ENCODE measurements at regions not wholly inside any gene's neighbourhood (a gene's known extent, or its start where the extent isn't known, plus 50 kb on each side); places are given as distances from the start of the nearest gene placed in this dataset.

DNA sequence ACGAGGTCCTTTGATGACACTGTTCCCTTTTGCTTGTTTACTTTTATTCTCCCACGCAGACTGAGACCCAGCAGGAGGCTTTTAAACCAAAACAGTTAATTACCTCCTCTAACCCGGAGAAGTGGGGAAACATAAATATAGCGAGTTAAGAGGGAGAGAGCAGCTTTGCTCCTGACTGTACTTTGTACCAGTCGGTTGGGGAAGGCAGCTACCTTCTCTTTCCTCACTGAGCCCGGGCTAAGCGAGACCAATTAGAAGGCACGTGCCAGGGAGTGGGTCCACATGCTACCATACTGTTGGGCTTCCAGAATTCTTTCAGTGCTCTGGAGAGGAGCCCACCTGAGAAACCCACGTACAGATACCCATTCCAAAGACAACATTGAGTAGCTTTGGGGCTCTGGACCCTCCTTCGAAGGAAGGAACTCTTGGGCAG, 124.2 kb downstream of the ZIC5 start:
- Histone ChIP-seq H3K27ac (no peak overlapping the region), H3K4me3 (no peak overlapping the region)
- DNase-seq (ENCODE audit: low spot score): no peak
- TF ChIP-seq, protein P1, sequence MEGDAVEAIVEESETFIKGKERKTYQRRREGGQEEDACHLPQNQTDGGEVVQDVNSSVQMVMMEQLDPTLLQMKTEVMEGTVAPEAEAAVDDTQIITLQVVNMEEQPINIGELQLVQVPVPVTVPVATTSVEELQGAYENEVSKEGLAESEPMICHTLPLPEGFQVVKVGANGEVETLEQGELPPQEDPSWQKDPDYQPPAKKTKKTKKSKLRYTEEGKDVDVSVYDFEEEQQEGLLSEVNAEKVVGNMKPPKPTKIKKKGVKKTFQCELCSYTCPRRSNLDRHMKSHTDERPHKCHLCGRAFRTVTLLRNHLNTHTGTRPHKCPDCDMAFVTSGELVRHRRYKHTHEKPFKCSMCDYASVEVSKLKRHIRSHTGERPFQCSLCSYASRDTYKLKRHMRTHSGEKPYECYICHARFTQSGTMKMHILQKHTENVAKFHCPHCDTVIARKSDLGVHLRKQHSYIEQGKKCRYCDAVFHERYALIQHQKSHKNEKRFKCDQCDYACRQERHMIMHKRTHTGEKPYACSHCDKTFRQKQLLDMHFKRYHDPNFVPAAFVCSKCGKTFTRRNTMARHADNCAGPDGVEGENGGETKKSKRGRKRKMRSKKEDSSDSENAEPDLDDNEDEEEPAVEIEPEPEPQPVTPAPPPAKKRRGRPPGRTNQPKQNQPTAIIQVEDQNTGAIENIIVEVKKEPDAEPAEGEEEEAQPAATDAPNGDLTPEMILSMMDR (IDR thresholded peaks at IDR 0.05): no peak

DNA sequence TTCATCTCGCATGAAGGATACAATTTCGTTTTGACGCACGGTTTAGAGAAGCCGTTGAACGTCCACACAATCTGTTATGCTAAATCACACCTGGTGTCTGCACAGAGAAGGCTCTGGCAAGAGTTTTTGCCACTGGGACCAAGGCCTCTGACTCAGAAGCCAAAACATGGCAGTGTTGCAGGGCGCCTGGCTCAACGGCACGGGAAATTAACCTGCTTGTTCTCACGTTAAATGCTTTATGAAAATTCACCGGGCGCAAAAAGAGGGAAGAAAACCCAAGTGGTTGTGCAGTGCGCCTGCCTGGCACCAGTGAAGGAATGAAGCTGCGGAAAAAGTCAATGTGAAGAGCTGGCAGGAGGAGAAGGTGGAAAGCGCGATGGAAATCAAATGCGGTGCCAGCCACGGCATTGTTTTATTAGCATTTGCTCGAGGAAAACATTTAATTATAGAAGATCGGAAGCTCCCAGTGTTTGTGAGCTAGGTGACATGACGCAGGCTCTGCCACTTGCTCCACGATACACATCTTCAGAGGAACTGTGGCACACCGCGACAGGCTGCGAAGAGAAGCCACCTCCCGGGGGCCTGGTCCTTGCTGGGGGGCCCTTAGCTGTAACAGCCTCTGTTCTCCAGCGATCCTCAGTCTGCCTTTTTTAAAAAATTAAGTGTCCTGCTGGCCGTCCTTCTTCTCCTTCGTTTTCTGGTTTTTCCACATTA, 126.2 kb downstream of the ZIC5 start:
- no peak overlapping the region for H3K4me3 ChIP-seq
- H3K27ac ChIP-seq: no peak overlapping the region
- no peak for DNase-seq (ENCODE audit: low spot score)
- TF ChIP-seq, protein P1 (IDR thresholded peaks at IDR 0.05): no peak

DNA sequence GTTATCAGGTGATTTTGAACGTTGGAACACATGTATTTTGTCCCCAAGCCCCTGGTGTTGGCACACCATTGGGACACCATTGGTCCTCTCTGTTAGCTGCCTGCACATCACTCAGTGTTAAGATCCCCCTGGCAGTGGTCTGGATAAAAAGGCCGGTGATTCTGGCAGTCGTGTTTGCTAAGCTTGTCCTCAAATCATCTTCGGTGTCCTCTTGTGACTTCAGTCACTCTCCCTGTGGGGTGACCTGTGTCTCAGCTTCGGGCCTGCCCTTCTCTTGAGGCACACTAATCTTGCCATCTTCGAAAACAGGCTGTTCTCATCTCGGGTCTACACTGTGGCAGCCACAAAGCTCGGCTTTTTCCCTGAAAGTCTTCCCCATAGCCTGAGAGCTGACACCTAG, 127.1 kb downstream of the ZIC5 start:
- no peak for DNase-seq (ENCODE audit: low spot score)
- no peak overlapping the region for H3K4me3 ChIP-seq
- TF ChIP-seq, protein P1 (IDR thresholded peaks at IDR 0.05): no peak
- H3K27ac ChIP-seq: no peak overlapping the region

DNA sequence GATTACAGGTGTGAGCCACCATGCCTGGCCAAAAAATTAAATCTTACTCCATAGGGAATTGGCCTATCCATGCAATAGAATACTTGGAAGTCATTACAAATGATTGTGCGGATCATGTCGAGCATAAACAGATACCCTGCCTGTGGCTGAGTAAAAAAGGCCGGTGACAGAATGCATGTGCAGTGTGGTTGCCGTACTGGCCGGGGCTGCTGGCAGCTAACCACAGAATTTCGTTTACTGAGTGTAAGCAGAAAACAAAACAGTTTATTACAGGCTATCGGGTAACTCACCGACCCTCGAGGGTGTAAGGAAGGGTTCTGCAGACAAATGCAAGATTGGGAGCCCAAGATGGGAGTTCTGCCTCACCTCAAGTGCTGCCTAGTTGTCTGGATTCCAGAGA, 127.7 kb downstream of the ZIC5 start:
- H3K4me3 ChIP-seq: no peak overlapping the region
- DNase-seq (ENCODE audit: low spot score): no peak
- no peak overlapping the region for H3K27ac ChIP-seq
- TF ChIP-seq, protein P1 (IDR thresholded peaks at IDR 0.05): no peak

DNA sequence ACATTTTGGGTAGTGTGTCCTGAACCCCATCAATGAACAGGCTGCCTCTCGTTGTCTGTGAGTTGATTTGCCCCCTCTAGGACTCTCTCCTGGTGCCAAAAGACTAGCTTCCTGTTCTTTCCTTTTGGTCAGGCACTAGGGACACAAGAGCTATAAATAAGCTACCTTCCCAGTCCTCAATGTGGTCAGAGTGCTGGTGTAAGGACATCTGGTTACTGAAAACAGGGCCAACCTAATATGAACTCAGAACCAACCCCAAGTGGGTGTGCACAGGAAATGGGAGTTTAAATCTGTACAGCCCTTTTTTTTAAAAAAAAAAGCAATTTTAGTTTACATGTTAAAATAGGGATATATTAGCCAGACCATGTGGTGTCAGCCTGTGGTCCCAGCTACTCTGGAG, 129.2 kb downstream of the ZIC5 start:
- no peak overlapping the region for H3K4me3 ChIP-seq
- TF ChIP-seq, protein P1 (IDR thresholded peaks at IDR 0.05): no peak
- no peak overlapping the region for H3K27ac ChIP-seq
- DNase-seq (ENCODE audit: low spot score): no peak

DNA sequence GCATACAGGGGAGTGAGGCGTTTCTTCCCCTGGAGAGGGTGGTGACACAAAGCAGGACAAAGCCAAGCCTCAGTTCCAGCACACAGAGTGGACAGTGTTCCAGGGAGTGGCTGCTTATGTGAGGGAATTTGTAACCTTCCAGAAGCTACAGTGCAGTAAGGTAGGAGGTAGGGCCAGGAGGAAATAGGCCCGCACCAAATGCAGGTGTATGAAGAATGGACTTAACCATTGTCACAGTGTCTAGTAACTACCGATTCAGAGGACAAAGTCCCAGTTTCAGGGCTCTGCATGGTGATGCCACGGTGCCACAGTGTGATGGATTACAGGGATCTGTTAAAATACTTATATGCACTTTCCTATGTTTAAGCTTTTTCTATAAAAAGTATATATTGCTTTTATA, 135.3 kb downstream of the ZIC5 start:
- Histone ChIP-seq H3K27ac (no peak overlapping the region), H3K4me3 (no peak overlapping the region)
- DNase-seq (ENCODE audit: low spot score): no peak
- TF ChIP-seq, protein P1 (IDR thresholded peaks at IDR 0.05): no peak

DNA sequence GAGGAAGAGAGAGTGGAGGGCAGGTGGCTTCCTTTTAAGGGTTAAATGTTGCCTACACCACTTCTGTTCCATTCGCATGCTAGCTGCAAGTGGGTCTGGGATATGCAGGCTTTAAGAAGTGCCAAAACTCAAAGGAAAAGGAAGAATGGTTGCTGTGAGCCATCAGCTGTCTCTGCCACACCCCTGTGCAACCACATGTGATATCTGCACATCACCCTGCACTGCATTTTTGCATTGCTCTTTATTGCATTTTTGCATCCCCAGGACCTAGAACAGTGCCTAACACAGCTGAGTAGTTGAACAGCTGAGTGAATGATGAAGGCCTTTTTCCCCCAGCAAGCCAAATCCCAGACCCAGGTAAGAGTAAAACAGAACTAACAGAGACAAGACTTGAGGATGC, 136.1 kb downstream of the ZIC5 start:
- DNase-seq (ENCODE audit: low spot score): no peak
- H3K27ac ChIP-seq: no peak overlapping the region
- TF ChIP-seq, protein P1 (IDR thresholded peaks at IDR 0.05): no peak
- no peak overlapping the region for H3K4me3 ChIP-seq
